Ovary (tissue), 3 donors: ENCODE measurements at regions not wholly inside any gene's neighbourhood (a gene's known extent, or its start where the extent isn't known, plus 50 kb on each side); places are given as distances from the start of the nearest gene placed in this dataset.

Experiments
- CTCF ChIP-seq, 3 donors: fragments of 450-650 bp in 2 of 3; fragments of 200-600 bp in 1 of 3; IDR thresholded peaks; one replicate each; pipeline versions ENCODE4 v1.5.1 to v1.8.0; 2016 to 2022; ENCODE audit warnings: antibody characterized with exemption in 3 of 3, mild to moderate bottlenecking in 1 of 3
- EP300 ChIP-seq: sonication (generic); formaldehyde crosslinking; IDR thresholded peaks from one replicate; pipeline ENCODE4 v1.6.1; 2017; ENCODE audit warnings: antibody characterized with exemption
- POLR2A ChIP-seq: fragments of 450-650 bp; IDR thresholded peaks from one replicate; pipeline ENCODE4 v1.6.1; 2017; ENCODE audit warnings: antibody characterized with exemption, mild to moderate bottlenecking, moderate library complexity
- donor health status: DM: no; HTN: no; CAD: no.

GRCh38 chr16:9594946-9595345 is 503.5 kb downstream of the HAPSTR1 start:
- TF ChIP-seq CTCF (IDR thresholded peaks at IDR 0.05) (no peak), POLR2A (no peak), EP300 (no peak)
